ENCODE measurements at regions not wholly inside any gene's neighbourhood (a gene's known extent, or its start where the extent isn't known, plus 50 kb on each side); places are given as distances from the start of the nearest gene placed in this dataset.

- H3K36me3 ChIP-seq (ENCODE audit: insufficient read depth, low read length) = no peaks in the 10 kb centered on the region
- H3K4me3 ChIP-seq = no peak overlapping the region
- DNase-seq (ENCODE audit: low read depth, low spot score) = no peak
- H3K9ac ChIP-seq (ENCODE audit: insufficient read length) = no peak overlapping the region
- no peaks in the 10 kb centered on the region for H3K9me3 ChIP-seq (ENCODE audit: low read depth, low read length)
- no peak overlapping the region for H3K27ac ChIP-seq
- TF ChIP-seq FOXP2 (optimal IDR thresholded peaks at IDR 0.05; ENCODE audit: control extremely low read depth, extremely low read length, insufficient read depth) = no peak
- no peak for TF ChIP-seq EZH2 (IDR thresholded peaks at IDR 0.05)
- TF ChIP-seq POLR2AphosphoS5 (IDR thresholded peaks at IDR 0.05; ENCODE audit: borderline replicate concordance, low read depth, low read length) = no peak
Measured at GRCh38 chr2:236715077-236715476, 145.5 kb downstream of the ACKR3 start.

DNA sequence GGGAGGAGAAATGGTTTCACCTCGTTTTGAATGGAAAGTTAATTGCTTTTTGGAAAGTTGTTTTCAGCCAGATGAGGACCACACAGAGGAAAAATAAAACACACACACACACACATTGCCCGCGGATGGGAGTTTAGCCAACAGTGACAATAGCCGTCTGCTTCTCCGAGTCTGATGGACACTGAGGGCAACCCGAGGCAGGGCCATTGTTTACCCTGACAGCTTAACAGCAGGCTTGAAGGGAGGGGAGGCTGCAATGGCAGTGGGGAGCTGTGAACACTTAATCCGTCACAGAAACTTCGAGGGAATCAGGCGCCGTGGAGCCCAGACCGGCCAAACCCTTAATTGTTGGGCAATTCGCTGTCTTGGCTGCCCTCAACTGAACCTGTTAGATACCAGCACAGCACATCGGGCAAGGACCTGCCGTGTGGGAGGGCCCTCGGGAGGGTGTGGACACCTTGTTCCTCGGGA, 145.9 kb downstream of the ACKR3 start:
- H3K27ac ChIP-seq = no peak overlapping the region

DNA sequence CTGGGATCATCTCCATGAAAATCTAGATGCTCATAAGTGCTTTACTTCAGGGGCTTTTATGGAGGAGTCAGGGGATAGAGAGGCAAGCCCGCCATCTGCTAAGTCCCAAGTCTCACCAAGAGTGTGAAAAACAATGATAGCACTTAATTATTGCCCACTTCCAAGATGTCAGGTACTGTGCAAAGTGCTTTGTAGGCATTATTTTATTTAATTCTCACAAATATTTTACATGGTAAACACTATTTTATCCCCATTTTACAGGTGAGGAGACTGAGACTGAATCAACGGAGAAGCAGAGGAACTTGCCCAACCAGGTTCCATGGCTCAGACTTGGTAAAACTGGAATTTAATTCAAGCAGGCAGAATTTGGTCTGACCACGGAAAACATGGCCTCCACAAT, 147.5 kb downstream of the ACKR3 start:
- Histone ChIP-seq H3K27ac (no peak overlapping the region), H3K4me3 (no peak overlapping the region), H3K36me3 (ENCODE audit: insufficient read depth, low read length) (no peaks in the 10 kb centered on the region), H3K9me3 (ENCODE audit: low read depth, low read length) (no peaks in the 10 kb centered on the region), H3K9ac (ENCODE audit: insufficient read length) (no peak overlapping the region)
- no peak for DNase-seq (ENCODE audit: low read depth, low spot score)
- no peak for TF ChIP-seq EZH2 (IDR thresholded peaks at IDR 0.05)
- TF ChIP-seq POLR2AphosphoS5 (IDR thresholded peaks at IDR 0.05; ENCODE audit: borderline replicate concordance, low read depth, low read length) = no peak
- TF ChIP-seq FOXP2 (optimal IDR thresholded peaks at IDR 0.05; ENCODE audit: control extremely low read depth, extremely low read length, insufficient read depth) = no peak

More for the DNA sequence above, 145.9 kb downstream of the ACKR3 start:
- no peak overlapping the region for H3K9ac ChIP-seq (ENCODE audit: insufficient read length)
- DNase-seq (ENCODE audit: low read depth, low spot score) = no peak
- no peaks in the 10 kb centered on the region for H3K36me3 ChIP-seq (ENCODE audit: insufficient read depth, low read length)
- TF ChIP-seq FOXP2 (optimal IDR thresholded peaks at IDR 0.05; ENCODE audit: control extremely low read depth, extremely low read length, insufficient read depth) = no peak
- TF ChIP-seq POLR2AphosphoS5 (IDR thresholded peaks at IDR 0.05; ENCODE audit: borderline replicate concordance, low read depth, low read length) = no peak
- no peak for TF ChIP-seq EZH2 (IDR thresholded peaks at IDR 0.05)
- no peaks in the 10 kb centered on the region for H3K9me3 ChIP-seq (ENCODE audit: low read depth, low read length)
- H3K4me3 ChIP-seq = no peak overlapping the region

GRCh38 chr2:236717729-236718128, 148.1 kb downstream of the ACKR3 start:
- TF ChIP-seq POLR2AphosphoS5 (IDR thresholded peaks at IDR 0.05; ENCODE audit: borderline replicate concordance, low read depth, low read length) (no peak), EZH2 (IDR thresholded peaks at IDR 0.05) (no peak), FOXP2 (optimal IDR thresholded peaks at IDR 0.05; ENCODE audit: control extremely low read depth, extremely low read length, insufficient read depth) (no peak)
- Histone ChIP-seq H3K4me3 (no peak overlapping the region), H3K9me3 (ENCODE audit: low read depth, low read length) (no peaks in the 10 kb centered on the region), H3K27ac (no peak overlapping the region), H3K36me3 (ENCODE audit: insufficient read depth, low read length) (no peaks in the 10 kb centered on the region), H3K9ac (ENCODE audit: insufficient read length) (no peak overlapping the region)
- no peak for DNase-seq (ENCODE audit: low read depth, low spot score)

- Histone ChIP-seq H3K9me3 (ENCODE audit: low read depth, low read length) (no peaks in the 10 kb centered on the region), H3K36me3 (ENCODE audit: insufficient read depth, low read length) (no peaks in the 10 kb centered on the region), H3K4me3 (no peak overlapping the region), H3K27ac (no peak overlapping the region), H3K9ac (ENCODE audit: insufficient read length) (no peak overlapping the region)
- TF ChIP-seq POLR2AphosphoS5 (IDR thresholded peaks at IDR 0.05; ENCODE audit: borderline replicate concordance, low read depth, low read length) (no peak), FOXP2 (optimal IDR thresholded peaks at IDR 0.05; ENCODE audit: control extremely low read depth, extremely low read length, insufficient read depth) (no peak), EZH2 (IDR thresholded peaks at IDR 0.05) (no peak)
- no peak for DNase-seq (ENCODE audit: low read depth, low spot score)
Measured at GRCh38 chr2:236718207-236718992, 148.8 kb downstream of the ACKR3 start.

- no peaks in the 10 kb centered on the region for H3K36me3 ChIP-seq (ENCODE audit: insufficient read depth, low read length)
- no peak for DNase-seq (ENCODE audit: low read depth, low spot score)
- H3K9ac ChIP-seq (ENCODE audit: insufficient read length) = no peak overlapping the region
- no peaks in the 10 kb centered on the region for H3K9me3 ChIP-seq (ENCODE audit: low read depth, low read length)
- TF ChIP-seq FOXP2 (optimal IDR thresholded peaks at IDR 0.05; ENCODE audit: control extremely low read depth, extremely low read length, insufficient read depth) (no peak), EZH2 (IDR thresholded peaks at IDR 0.05) (no peak)
- no peak overlapping the region for H3K27ac ChIP-seq
- no peak overlapping the region for H3K4me3 ChIP-seq
Measured at GRCh38 chr2:236719192-236719635, 149.6 kb downstream of the ACKR3 start.

- no peaks in the 10 kb centered on the region for H3K9me3 ChIP-seq (ENCODE audit: low read depth, low read length)
- no peak overlapping the region for H3K27ac ChIP-seq
- H3K9ac ChIP-seq (ENCODE audit: insufficient read length) = no peak overlapping the region
- TF ChIP-seq EZH2 (IDR thresholded peaks at IDR 0.05) (no peak), FOXP2 (optimal IDR thresholded peaks at IDR 0.05; ENCODE audit: control extremely low read depth, extremely low read length, insufficient read depth) (no peak), POLR2AphosphoS5 (IDR thresholded peaks at IDR 0.05; ENCODE audit: borderline replicate concordance, low read depth, low read length) (no peak)
- DNase-seq (ENCODE audit: low read depth, low spot score) = no peak
- H3K36me3 ChIP-seq (ENCODE audit: insufficient read depth, low read length) = no peaks in the 10 kb centered on the region
- peak overlapping the region; percentile 17; the same call in 1 of the 2 replicates for H3K4me3 ChIP-seq
Measured at GRCh38 chr2:236720974-236721540, 151.4 kb downstream of the ACKR3 start.

- no peak overlapping the region for H3K4me3 ChIP-seq
- no peak overlapping the region for H3K9ac ChIP-seq (ENCODE audit: insufficient read length)
- no peak overlapping the region for H3K27ac ChIP-seq
- no peak for TF ChIP-seq FOXP2 (optimal IDR thresholded peaks at IDR 0.05; ENCODE audit: control extremely low read depth, extremely low read length, insufficient read depth)
- no peak for TF ChIP-seq POLR2AphosphoS5 (IDR thresholded peaks at IDR 0.05; ENCODE audit: borderline replicate concordance, low read depth, low read length)
- TF ChIP-seq EZH2 (IDR thresholded peaks at IDR 0.05) = no peak
- no peaks in the 10 kb centered on the region for H3K36me3 ChIP-seq (ENCODE audit: insufficient read depth, low read length)
- no peak for DNase-seq (ENCODE audit: low read depth, low spot score)
- H3K9me3 ChIP-seq (ENCODE audit: low read depth, low read length) = no peaks in the 10 kb centered on the region
Measured at GRCh38 chr2:236724200-236724599, 154.6 kb downstream of the ACKR3 start.
